Choroid plexus epithelial cell (primary cell): ENCODE measurements at regions not wholly inside any gene's neighbourhood (a gene's known extent, or its start where the extent isn't known, plus 50 kb on each side); places are given as distances from the start of the nearest gene placed in this dataset.
"Not testable (repeated sequence)": the region's sequence is repeated elsewhere in the genome, so short reads cannot be mapped to it uniquely, and the experiment has no call there.

Experiments used
- DNase-seq: peaks from one replicate; pipeline ENCODE4 v3.0.0-alpha.2; 2010; ENCODE audit warnings: low read depth
- H3K4me3 ChIP-seq: 2 replicates; pipeline ENCODE4 v1.5.1; 2011; ENCODE audit warnings: low read depth, mild to moderate bottlenecking, control low read depth, low read length, moderate library complexity
- TF ChIP-seq, protein P1 (sequence below): conservative IDR thresholded peaks from 2 replicates; pipeline ENCODE4 v1.5.1; 2011; ENCODE audit warnings: low read depth, mild to moderate bottlenecking, control low read depth, inconsistent platforms, low read length, moderate library complexity

DNA sequence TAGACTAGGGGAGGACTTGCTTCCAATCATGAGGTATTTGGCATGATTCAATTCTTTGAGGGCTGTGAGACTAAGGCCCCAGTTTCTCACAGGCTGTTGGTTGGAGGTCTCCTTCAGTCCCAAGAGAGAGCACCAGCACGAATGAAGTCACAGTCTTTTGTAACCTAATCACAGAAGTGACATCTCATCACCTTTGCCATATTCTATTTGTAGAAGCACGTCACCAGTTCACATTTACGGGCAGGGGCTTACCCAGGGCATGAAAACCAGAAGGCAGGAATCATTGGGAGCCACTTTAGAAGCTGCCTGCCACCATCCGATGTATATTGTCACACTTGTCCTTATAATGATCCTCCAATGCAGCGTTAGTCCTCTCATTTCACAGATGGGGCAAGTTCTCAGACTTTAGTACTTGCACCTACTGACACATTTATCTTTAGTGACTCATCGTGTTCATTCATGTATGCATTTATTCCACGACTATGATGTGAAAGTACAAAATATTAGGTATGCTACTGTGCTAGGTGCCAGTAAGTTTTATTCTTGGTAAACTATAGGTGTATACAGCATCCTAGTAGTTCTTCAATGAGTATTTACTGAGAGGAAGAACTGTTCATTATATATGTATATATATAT is 163.8 kb upstream of the PGRMC2 start:
- no peak for DNase-seq
- TF ChIP-seq, protein P1, sequence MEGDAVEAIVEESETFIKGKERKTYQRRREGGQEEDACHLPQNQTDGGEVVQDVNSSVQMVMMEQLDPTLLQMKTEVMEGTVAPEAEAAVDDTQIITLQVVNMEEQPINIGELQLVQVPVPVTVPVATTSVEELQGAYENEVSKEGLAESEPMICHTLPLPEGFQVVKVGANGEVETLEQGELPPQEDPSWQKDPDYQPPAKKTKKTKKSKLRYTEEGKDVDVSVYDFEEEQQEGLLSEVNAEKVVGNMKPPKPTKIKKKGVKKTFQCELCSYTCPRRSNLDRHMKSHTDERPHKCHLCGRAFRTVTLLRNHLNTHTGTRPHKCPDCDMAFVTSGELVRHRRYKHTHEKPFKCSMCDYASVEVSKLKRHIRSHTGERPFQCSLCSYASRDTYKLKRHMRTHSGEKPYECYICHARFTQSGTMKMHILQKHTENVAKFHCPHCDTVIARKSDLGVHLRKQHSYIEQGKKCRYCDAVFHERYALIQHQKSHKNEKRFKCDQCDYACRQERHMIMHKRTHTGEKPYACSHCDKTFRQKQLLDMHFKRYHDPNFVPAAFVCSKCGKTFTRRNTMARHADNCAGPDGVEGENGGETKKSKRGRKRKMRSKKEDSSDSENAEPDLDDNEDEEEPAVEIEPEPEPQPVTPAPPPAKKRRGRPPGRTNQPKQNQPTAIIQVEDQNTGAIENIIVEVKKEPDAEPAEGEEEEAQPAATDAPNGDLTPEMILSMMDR: no peak
- H3K4me3 ChIP-seq: no peak overlapping the region

DNA sequence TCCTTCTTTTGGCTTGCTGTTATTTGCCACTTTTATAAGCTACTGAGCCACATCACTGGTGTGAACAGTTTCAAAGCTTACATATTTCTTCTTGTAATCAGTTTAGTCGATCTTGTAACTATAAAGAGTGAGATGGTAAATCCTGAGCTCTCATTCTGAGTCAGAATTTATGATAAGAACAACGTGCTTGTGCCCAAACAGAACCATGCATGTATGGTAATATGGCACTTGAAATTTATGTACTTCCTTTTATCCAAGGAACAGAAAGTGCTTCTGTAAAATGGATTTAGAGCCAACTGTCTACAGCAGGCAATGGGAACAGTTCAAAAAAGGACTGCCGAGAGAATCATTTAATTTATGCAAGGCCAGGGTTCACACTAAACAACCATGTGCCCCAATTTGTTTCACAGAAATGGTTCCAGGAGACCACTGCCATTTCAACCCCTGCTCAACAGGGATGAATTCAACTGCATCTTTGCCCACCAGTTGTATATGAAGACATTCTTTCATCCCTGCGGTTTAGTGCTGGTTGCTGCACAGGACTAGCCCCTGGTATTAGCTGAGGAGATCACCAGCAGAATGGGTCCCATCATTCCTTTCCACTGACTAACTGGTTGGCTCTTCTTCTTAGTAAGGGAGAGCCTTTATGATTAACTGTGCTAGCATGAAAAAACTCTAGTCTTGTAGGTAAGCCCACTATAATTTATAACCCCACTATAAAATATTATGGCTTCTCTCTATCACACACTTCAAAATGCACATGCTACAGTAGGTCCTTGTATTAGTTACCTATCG is 162.9 kb upstream of the PGRMC2 start:
- DNase-seq: no peak
- TF ChIP-seq, protein P1: no peak
- H3K4me3 ChIP-seq: no peak overlapping the region

DNA sequence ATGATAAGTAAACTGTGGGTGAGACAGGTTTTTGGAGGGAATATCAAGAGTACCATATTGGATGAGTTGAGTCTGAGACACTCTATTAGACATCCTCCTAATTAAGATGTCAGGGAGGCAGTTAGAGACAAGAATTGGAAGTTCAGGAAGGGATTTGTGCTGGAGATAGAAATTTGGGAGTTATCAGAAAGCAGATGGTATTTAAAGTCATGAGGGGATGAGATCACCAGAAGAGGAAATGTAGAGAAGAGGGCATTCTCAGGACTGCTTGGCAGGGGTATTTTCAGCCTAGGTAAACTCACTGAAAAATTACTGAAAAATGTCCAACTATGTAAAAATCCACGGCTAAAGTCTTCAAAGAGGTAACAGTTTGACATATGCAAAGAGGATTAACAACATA is 161.6 kb upstream of the PGRMC2 start:
- TF ChIP-seq, protein P1: no peak
- no peak for DNase-seq
- no peak overlapping the region for H3K4me3 ChIP-seq

DNA sequence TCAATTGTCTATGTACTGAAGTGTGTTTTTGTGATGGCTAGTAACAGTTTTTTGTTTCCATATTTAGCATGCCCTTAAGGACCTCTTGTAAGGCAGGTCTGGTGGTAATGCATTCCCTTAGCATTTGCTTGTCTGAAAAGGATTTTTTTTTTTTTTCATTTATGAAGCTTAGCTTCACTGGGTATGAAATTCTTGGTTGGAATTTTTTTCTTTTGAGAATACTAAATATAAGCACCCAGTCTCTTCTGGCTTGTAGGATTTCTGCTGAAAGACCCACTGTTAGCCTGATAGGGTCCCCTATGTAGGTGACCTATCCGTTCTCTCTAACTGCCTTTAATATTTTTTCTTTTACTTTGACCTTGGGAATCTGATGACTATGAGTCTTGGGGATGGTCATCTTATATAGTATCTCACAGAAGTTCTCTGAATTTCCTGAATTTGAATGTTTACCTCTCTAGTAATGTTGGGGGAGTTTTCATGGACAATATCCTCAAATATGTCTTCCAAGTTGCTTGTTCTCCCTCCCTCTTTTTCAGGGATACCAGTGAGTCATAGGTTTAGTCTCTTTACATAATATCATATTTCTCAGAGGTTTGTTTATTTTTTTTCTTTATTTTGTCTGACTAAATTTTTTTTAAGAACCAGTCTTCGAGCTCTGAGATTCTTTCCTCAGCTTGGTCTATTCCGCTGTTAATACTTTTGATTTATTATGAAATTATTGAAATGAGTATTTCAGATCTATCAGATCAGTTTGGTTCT is 157.1 kb upstream of the PGRMC2 start:
- H3K4me3 ChIP-seq: no peak overlapping the region
- DNase-seq: no peak
- TF ChIP-seq, protein P1: no peak

DNA sequence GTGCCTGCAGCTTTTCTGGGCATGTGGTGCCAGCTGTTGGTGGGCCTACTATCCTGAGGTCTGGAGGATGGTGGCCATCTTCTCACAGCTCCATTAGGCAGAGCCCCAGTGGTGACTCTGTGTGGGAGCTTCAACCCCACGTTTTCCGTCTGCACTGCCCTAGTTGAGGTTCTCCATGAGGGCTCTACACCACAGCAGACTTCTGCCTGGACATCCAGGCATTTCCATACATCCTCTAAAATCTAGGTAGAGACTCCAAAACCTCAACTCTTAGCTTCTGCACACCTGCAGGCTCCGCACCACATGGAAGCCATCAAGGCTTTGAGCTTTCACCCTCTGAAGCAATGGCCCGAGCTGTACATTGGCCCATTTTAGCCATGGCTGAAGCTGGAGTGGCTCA is 153.3 kb upstream of the PGRMC2 start:
- no peak for DNase-seq
- H3K4me3 ChIP-seq: no peak overlapping the region
- TF ChIP-seq, protein P1: no peak

DNA sequence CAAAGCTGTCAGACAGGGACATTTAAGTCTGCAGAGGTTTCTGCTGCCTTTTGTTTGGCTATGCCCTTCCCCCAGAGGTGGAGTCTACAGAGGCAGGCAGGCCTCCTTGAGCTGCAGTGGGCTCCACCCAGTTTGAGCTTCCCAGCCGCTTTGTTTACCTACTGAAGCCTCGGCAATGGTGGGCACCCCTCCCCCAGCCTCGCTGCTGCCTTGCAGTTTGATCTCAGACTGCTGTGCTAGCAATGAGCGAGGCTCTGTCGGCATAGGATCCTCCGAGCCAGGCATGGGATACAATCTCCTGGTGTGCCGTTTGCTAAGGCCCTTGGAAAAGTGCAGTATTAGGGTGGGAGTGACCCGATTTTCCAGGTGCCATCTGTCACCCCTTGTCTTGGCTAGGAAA is 149.4 kb upstream of the PGRMC2 start:
- not testable (repeated sequence) for DNase-seq, H3K4me3 ChIP-seq

DNA sequence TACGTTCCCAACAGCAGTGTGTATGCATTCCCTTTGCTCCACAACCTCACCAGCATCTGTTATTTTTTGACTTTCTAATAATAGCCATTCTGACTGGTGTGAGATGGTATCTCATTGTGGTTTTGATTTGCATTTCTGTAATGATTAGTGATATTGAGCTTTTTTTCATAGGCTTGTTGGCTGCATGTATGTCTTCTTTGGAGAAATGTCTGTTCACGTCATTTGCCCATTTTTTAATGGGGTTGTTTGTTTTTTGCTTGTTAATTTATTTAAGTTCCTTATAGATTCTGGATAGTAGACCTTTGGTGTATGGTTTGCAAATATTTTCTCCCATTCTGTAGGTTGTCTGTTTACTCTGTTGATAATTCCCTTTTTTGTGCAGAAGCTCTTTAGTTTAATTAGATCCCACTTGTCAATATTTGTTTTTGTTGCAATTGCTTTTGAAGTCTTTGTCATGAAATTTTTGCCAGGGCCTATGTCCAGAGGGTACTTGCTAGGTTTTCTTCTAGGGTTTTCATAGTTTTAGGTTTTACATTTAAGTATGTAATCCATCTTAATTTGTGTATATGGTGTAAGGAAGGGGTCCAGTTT is 141.5 kb upstream of the PGRMC2 start:
- not testable (repeated sequence) for H3K4me3 ChIP-seq, DNase-seq
